GM18519 (cell line): ENCODE measurements at regions not wholly inside any gene's neighbourhood (a gene's known extent, or its start where the extent isn't known, plus 50 kb on each side); places are given as distances from the start of the nearest gene placed in this dataset.

Source experiments
- ATAC-seq: cut with Tn5 transposase; IDR thresholded peaks from one replicate; pipeline ENCODE4 v1.9.1; 2021; ENCODE audit warnings: mild to moderate bottlenecking, moderate library complexity; ENCODE audit not compliant: unreplicated experiment, low FRiP score

GRCh38 chr5:7955476-7955875 lies 86.5 kb downstream of the MTRR start:
- ATAC-seq, result peak; percentile 56

- no peak for ATAC-seq
Observed at GRCh38 chr5:7957329-7957728, 88.4 kb downstream of the MTRR start.

- no peak for ATAC-seq
Observed at GRCh38 chr5:7960142-7960541, 91.2 kb downstream of the MTRR start.

- no peak for ATAC-seq
Observed at GRCh38 chr5:7961540-7961939, 92.6 kb downstream of the MTRR start.

GRCh38 chr5:7970816-7971215 lies 101.9 kb downstream of the MTRR start:
- peak; percentile 84 for ATAC-seq

- ATAC-seq, result no peak
Observed at GRCh38 chr5:7976411-7977190, 107.7 kb downstream of the MTRR start.

GRCh38 chr5:7978114-7978513 lies 109.2 kb downstream of the MTRR start:
- no peak for ATAC-seq

GRCh38 chr5:7978991-7979390 lies 110.0 kb downstream of the MTRR start:
- no peak for ATAC-seq

GRCh38 chr5:7980881-7981280 lies 111.9 kb downstream of the MTRR start:
- no peak for ATAC-seq

- ATAC-seq, result no peak
Observed at GRCh38 chr5:7983433-7983832, 114.5 kb downstream of the MTRR start.

GRCh38 chr5:7991125-7991821 lies 122.3 kb downstream of the MTRR start:
- no peak for ATAC-seq

GRCh38 chr5:7995688-7996294 lies 126.8 kb downstream of the MTRR start:
- no peak for ATAC-seq

- no peak for ATAC-seq
Observed at GRCh38 chr5:8005416-8005815, 136.5 kb downstream of the MTRR start.

GRCh38 chr5:8012131-8012977 lies 143.4 kb downstream of the MTRR start:
- ATAC-seq, result no peak

GRCh38 chr5:8013948-8014710 lies 145.2 kb downstream of the MTRR start:
- no peak for ATAC-seq

GRCh38 chr5:8019719-8020218 lies 150.8 kb downstream of the MTRR start:
- no peak for ATAC-seq

GRCh38 chr5:8020861-8021514 lies 152.0 kb downstream of the MTRR start:
- no peak for ATAC-seq

- ATAC-seq, result no peak
Observed at GRCh38 chr5:8028243-8028642, 159.3 kb downstream of the MTRR start.

- ATAC-seq, result no peak
Observed at GRCh38 chr5:8033261-8033660, 164.3 kb downstream of the MTRR start.
